T follicular helper cell (primary cell): ENCODE measurements at regions not wholly inside any gene's neighbourhood (a gene's known extent, or its start where the extent isn't known, plus 50 kb on each side); places are given as distances from the start of the nearest gene placed in this dataset.
"Not testable (repeated sequence)": the region's sequence is repeated elsewhere in the genome, so short reads cannot be mapped to it uniquely, and the experiment has no call there.

Experiments used
- DNase-seq: peaks from one replicate; pipeline ENCODE4 v3.0.0-alpha.2; 2020; ENCODE audit warnings: low read depth

DNA sequence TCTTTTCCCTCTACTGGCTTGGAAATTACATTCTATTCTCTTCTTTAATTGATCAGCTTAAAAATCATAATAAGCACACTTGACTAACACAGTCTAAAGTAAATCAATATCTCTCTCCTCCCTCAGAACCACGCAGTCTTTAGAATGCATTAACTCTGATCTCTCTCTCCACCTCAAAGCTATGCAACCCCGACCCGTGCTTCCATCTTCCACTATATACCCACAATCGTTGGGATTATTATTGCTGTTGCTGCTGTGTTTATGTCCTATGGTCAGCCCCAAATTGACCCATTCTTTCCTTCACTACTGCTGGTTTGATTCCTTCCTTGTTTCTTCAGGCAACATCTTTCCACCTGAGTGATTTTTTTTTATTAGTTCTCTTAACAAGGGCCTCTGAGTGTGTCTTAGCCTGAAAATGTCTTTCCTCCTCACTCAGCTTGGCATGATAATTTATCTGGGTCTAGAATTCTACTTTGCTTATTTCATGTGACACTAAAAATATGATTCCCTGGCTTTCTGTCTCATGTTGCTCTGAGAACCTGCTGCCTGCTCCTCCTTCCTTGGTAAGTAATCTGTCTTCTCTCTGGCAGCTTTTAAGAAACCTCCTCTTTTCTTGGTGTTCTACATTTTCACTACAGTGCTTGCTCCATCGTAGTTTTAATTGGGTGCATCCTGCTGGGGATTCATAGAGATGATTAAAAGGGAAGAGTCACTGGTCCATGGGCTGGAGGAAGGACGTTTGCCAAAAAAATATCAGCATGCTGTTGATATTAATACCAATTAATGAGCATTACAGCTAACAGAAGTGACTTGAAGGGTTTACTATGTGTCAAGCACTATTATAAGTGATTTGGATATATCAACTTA is 472.2 kb downstream of the MATN1 start:
- DNase-seq, result no peak

DNA sequence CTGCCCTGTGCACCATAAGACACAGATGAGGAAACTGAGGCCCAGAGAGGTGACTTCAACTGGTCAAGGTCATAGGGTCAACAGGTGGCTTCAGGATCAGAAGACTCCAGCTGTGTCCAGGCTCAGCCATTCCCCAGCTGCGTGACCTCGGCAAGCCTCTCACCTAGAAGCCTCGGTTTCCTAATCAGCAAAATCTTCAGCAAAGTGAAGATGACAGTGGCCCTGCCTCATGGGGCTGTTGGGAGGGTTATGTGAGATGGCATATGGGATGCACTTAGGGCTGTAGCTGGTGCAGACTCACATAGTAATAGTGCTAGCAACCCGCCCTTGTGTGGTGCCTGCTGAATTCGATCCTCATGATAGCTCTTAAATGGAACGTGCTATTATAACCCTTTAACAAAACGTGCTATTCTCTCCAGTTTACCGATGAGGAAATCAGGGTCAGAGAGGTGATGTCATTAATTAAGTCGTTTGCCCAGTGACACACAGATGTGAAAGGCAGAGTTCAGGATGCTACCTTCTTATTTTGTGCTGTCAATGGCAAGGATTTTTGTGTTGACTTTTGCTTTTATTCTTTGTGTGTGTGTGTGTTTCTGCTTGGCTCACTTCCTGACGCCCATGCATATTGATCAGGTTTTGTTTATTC is 472.9 kb downstream of the MATN1 start:
- DNase-seq, result no peak

DNA sequence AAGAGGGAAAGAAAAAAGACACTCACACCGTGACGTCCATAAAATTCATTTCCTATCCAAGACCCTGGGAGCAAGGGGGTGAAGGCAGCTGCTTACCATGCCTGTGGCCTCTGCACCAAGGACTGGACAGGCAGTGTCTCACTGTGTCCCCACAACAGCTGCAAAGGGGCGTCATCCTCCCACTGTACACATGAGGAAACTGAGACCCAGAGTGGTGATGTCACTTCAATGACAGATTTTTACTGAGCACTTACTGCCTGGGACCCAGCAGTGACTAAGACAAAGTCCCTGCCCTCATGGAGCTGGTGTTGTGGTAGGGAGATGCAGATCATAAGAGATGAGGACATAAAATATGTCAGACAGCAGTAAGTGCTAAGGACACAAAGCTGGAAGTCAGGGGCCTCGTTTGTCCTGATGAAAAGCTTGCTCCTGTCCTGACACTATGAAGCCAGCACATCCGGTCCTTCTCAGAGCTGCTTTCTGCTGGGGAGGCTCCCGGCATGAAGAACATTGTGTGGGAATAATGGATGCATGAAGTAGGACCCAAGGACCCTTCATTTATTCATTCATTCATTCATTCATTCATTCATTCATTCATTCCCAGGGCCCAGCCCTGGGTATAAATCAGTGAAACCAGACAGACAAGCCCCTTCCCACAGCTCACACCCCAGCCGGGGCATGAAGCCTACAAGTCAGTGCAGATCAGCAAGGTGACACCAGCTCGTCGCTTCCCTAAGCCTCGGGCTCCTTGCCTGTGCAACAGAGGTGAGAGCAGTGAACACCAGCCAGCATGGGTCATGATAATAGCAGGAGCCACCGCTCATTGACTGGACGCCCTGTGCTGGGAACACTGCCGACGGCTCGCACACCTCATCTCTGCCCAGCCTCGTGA is 473.7 kb downstream of the MATN1 start:
- no peak for DNase-seq

DNA sequence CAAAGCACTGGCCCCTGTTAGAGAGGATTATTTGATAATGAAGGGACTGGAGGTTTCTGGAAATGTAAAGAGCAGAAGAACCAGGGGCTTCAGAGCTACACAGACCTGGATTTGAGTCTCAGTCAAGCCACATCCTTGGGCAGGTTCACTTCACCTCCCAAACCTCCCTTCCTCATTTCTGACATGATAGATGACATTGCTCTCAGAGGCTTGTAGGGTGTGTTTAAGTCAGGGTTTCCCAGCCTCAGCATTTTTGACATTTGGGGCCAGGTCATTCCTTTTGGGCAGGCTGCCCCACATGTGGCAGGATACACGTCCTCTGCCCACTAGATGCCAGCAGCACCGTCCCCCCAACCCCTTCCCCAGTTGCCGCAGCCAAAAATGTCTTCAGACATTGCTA is 474.6 kb downstream of the MATN1 start:
- no peak for DNase-seq

DNA sequence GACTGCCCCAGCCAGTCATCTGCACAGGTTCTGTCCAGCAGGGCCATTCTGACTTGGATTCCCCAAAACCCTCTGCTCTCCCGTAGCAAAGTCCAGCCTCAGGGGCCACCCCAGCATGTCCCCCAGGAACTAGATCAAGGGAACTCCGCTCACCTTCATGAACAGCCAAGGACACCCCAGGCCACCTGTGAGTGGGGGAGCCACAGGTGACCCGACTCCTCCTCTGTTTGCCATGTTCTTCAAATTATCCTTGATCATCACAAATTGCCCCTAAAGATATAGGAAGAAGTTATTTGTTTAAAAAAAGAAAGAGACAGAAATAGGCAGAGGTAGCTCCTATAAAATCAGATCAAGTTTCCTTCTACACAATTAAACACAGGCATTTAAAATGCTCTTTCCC is 475.0 kb downstream of the MATN1 start:
- no peak for DNase-seq

DNA sequence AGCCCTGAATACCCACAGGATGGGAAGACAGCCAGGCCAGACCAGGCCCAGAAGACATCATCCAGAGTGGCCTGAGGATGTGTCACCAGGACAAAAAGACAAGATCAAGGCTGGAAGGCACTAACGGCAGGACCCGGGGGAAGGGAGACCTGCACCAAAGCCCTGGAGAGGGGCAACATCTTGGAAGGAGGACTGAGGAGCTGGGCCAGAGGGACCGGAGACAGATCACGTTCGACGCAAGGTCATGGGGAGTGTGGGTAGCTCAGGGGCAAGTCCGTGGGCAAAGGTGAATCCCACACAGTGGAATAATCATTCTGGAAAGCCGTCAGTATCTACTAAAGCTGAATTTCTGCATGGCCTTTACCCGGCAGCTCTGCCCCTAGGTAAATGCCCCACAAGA is 478.6 kb downstream of the MATN1 start:
- DNase-seq, result no peak

DNA sequence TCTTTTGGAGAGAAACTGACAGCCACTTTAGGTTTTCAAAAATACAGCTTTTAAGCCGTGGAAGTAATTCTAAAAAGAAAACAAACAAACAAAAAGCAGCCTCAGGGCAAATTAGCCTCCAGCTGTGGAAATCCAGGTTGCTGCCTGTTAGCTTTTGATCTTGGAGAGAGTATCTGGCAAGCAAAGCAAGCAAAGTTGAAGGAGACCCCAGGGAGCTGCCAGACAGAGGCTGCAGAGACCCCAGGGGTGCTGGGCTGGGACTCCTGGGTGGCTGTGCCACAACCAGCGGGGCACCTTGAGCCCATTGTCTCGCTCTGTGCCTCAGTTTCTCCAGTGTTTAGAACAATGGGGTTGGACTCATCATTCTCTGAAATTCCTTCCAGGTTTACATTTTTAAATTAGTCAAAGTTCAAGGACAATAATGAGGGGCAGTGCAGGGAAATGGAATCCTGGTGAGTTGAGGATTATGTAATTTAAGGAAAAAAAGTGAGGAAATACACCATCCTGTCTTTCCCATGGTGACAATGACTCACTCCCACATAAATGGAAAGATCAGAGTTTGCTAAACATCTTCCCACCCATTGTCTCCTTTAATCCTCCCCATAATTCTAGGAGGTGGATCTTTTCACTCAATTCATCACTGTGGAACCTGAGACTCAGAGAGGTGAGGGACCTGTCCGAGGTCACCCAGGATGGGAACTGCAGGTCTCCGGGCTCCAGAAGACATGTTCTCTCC is 480.5 kb downstream of the MATN1 start:
- no peak for DNase-seq

DNA sequence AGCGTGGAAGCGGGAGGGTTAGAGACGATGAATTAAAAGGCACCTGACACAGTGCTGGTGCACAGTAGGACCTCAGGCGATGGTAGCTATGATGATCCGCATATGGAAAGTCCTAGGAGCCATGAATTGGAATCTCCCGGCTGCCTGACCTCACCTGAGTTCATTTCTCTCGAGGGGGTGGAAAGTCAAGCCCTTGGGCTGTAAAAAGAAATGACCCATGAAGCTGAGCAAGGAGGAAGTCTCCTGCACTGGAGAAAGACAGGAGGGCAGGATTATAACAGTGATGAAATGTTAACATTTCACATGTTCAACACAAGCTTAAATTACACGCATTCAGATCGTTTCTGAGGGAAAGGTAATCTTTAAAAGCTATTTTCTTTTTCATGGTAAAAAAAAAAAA is 481.2 kb downstream of the MATN1 start:
- no peak for DNase-seq

DNA sequence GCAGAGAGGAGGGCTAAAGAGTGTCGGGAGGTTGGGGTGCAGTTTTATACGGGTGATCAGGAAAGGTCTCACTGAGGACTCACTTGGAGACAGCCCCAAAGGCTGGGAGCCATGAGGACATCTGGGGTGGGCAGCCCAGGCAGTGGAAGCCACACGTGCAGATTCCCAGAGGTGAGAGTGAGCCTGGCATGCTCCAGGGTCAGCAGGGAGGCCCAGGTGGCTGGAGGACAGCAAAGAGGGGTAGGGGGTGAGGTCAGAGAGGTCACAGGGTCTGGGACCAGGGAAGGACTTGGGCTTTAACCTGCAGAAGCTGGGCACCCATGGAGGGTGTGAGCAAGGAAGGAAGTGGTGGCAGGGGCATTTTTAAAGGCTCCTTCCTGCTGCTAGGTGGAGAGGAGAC is 481.7 kb downstream of the MATN1 start:
- DNase-seq, result no peak

DNA sequence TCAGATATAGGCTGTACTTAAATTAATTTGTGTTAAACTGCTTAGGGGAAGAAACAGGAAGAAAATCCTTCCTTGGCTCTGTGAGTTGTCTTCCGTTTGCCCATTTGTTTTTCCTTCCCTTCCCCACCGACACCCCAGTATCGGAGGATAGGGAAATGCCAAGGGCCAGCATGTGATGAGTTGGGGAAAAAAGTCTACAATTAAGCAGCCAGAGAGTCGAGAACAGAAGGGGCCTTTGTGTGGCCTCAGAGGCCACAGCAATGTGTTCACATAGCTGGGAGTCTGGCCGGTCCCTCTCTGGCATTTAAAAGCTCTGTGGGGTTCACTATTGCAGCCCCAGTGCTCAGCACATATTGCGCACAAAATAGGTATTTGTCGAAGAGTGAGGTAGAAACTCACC is 489.3 kb downstream of the MATN1 start:
- DNase-seq, result no peak

DNA sequence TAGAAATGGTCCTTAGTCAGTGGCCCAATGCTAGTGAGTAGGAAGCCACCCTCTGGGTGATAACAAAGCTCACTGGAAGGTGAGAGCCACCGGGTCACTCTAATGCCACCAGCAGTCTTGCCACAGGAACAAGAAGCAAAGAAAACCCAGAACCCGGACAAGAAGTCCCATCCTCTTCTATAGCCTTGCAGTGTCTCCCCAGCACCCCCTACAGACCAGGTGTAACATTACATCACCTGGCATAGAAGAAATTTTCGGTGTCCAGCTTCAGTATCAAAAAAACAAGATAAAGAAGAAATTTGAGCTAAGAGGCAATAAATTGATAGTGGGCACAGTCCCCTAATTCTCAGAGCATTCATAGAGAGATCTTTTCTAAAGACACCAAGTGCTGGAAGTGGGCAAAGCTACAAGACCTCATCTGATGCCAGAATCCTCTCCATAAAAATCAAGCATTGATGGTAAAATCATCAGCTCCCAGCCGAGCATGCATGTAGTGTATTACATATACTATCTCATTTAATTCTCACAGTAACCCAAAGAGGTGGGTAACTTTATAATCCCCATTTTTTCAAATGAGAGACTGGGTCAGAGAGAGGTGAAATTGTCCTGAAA is 491.0 kb downstream of the MATN1 start:
- no peak for DNase-seq

DNA sequence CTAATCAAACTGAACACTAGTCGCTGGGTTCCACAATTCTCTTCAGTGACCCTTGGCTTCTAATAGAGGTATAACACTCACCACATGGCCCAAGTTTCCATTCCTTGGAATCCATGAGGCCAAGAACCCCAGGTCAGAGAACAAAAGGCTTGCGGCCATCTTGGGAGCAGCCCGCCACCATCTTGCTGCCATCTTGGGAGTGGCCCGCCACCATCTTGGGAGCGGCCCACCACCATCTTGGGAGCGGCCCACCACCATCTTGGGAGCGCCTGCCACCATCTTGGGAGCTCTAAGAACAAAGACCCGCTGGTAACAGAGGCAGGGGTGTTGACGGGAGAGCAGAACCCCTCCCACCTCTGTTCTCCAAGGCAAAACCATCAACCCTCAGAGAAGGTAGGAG is 493.4 kb downstream of the MATN1 start:
- no peak for DNase-seq

DNA sequence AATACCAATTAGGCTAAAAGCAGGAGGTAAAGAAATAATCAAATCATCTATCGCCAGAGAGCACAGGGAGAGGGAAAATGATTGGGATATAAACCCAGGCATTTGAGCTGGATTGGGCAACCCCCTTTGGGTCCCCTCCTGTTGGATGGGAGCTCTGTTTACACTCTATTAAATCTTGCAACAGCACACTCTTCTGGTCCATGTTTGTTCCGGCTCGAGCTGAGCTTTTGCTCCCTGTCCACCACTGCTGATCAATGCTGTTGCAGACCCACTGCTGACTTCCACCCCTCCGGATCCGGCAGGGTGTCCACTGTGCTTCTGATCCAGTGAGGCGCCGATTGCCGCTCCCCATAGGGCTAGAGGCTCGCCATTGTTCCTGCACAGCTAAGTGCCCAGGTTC is 493.8 kb downstream of the MATN1 start:
- DNase-seq, result no peak

DNA sequence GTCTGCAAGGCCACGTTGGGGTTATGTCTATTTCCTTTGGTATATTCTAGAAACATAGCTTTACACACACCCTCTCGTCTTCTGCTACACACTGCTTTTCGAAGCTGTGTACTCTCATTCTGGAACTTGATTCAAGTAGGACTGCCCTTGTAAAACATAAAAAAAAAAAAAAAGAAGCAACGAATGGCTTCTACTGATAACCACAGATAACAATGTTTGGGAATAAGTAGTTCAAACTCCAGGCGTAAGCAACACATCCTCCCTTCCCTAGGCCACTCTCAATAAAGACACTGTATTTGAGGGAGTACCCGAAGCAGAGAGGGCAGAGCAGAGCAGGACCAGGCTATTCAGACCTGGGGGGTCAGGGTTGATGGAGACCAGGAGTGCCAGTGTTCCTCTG is 496.7 kb downstream of the MATN1 start:
- DNase-seq, result no peak

DNA sequence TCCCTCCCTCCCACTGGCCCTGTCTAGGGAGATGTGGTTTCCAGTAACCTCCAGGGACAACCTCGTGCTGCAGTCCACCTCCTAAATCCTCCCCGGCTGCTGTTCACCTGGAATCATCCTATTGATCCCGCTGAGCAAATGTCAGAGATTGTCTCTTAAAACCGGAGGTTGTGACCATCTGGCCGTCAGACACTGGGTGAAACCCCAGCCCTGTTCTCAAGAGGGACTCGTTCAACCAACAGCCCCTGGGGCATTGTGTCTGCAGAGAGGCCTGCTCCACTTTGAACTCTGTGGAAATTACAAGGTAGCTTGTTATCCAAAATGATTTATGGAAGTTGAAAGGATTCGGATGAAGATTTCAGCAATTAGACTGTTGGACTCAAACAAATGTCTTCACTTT is 498.0 kb downstream of the MATN1 start:
- DNase-seq, result no peak

DNA sequence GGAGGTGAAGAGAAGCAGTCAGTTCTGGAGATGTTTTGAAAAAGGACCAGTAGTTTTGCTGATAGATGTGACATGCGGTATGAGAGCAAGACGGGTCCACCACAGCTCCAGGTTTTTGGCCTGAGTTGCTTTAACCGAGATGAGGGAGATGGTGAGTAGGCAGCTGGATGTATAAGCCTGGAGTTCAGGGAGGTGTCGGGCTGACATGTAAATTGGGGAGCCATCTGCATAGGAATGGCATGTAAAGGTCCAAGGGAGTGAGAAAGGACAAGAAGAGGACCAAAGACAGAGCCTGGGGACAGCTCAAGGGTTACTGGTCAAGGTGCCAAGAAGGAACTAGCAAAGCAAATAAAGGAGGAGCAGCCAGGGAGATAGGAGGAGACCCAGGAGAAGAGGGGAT is 503.7 kb downstream of the MATN1 start:
- no peak for DNase-seq

DNA sequence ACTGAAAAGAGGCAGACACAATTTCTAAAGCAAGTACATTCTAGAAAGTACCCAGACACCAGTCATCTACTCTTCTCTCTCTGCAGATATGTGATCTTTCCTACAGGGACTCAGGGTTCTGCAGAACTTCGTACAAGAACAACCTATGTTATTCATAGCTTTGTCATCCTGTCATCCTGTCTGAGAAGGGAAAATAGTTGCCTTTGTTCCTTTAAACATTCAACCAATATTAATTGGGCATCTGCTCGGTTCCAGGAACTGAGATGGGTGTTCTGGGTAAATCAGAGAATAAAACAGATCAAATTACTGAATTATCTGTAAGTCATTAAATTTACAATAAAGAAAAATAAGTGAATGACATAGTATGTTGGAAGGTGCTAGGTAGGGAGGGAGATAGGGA is 504.9 kb downstream of the MATN1 start:
- DNase-seq, result no peak

DNA sequence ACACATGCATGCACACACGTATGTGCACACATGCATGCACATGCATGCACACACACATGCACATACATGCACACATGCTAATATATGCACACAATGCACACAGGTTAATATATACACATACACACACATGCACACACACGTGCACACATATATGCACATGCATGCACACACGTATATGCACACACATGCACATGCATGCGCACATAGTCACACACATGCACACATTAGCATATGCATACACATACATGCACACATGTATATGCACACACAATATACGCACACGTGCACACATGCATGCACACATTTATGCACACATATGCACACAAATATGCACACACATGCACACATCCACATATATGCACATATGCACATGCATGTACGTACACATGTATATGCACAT is 506.8 kb downstream of the MATN1 start:
- DNase-seq, result no peak

DNA sequence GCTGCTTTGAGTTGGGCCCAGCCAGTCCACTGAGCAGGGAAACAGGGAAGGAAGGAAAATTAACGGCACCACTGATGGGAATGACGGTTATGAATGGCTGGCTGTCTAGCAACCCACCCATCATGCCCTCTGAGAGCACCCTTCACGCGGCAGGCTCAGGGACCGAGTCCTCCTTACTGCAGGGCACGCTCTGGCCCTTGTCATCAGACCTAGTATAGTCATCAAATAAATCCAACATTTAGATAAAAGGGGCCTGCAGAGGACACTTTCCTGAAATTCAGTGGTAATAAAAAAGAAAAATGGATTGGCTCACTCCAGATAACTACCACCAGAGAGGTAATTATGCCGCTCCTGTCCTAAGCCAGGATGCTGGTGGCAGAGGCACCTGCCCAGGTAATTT is 509.4 kb downstream of the MATN1 start:
- DNase-seq, result no peak

DNA sequence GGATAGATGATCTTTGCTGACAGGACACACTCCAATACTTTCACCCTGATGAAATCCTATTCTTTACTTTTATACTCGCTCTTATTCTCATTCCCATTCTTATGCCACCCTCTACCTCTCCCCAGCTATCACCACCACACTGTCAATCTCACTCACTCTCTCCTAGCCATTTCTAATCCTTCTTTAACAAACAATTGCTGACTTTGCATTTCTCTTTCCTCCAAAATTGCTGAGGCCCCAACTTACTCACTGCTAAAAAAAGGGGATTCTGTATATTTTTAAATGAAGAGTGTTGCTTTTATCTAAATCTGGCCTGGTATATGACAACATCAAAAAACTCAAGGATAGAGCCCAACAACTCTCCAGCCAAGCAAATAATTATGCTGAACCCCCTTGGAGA is 515.4 kb downstream of the MATN1 start:
- not testable (repeated sequence) for DNase-seq

DNA sequence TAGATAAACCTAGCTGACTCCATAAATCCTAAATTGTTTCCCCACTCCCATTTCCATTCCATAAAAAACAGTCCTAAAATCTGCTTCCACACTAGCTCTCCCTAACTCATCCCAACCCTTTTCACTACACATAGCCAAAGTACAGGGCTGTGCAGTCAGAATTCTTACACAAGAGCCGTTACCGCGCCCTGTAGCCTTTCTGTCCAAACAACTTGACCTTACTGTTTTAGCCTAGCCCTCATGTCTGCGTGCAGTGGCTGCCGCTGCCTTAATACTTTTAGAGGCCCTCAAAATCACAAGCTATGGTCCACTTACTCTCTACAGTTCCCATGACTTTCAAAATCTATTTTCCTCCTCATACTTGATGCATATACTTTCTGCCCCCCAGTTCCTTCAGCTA is 516.8 kb downstream of the MATN1 start:
- DNase-seq, result not testable (repeated sequence)

DNA sequence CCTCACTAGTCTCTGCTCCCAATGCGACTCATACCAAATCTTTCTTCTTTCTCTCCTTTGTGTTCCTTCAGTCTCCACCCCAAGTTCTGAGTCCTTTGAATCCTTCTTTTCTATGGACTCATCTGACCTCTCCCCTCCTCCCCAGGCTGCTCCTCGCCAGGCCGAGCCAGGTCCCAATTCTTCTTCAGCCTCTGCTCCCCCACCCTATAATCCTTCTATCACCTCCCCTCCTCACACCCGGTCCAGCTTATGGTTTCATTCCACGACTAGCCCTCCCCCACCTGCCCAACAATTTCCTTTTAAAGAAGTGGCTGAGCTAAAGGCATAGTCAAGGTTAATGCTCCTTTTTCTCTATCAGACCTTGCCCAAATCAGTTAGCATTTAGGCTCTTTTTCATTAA is 518.5 kb downstream of the MATN1 start:
- DNase-seq, result not testable (repeated sequence)
